K562 (cell line): ENCODE measurements at regions not wholly inside any gene's neighbourhood (a gene's known extent, or its start where the extent isn't known, plus 50 kb on each side); places are given as distances from the start of the nearest gene placed in this dataset.

Source experiments
- ATAC-seq: fragments of 200-7000 bp; cut with Tn5 transposase; 3 replicates; pipeline ENCODE4 v1.9.1; 2020; ENCODE audit warnings: moderate library complexity
- BruUV-seq: library from RNA; stranded (reverse); fragments of 400-500 nt; replicated peaks from 2 replicates; lab custom pipeline; 2021; lab: Mats Ljungman, UMichigan
- CTCF ChIA-PET: fragments of 300-600 bp; formaldehyde crosslinking; extraction: SDS; loops from one replicate; lab custom pipeline; 2021; ENCODE audit warnings: low intra/inter-chr PET ratio; lab: Yijun Ruan, JAX
- POLR2A ChIA-PET: fragments of 300-600, 350-650 bp; sonication (Branson Sonifier 250); formaldehyde crosslinking; extraction: SDS; loops from one replicate; lab custom pipeline; 2021; ENCODE audit warnings: antibody characterized with exemption, inconsistent platforms; lab: Yijun Ruan, JAX
- DNase-seq, 4 experiments: peaks; one replicate each; pipeline versions ENCODE4 v3.0.0 to v3.0.0-alpha.2; 2011 to 2018; ENCODE audit warnings: low spot score in 3 of 4, mixed read lengths in 3 of 4; ENCODE audit errors: extremely low read depth in 1 of 4
- FAIRE-seq: peaks from 2 replicates; lab custom pipeline; 2011; peaks lifted over from hg19 to GRCh38; lab: Jason Lieb, UNC
- H2AFZ ChIP-seq: 2 replicates; pipeline ENCODE4 v1.6.0; 2011; ENCODE audit warnings: low read depth, low read length, control low read depth, inconsistent platforms
- H3K27ac ChIP-seq: fragments of 200-600 bp; 3 replicates; pipeline ENCODE4 v1.8.0; 2011; ENCODE audit warnings: low read depth, mild to moderate bottlenecking, control low read depth, inconsistent platforms, low read length, moderate library complexity, mixed read lengths; ENCODE audit errors: extremely low read depth
- H3K27me3 ChIP-seq, 2 experiments: fragments of 300-600 bp in 1 of 2; 2 replicates in 1 of 2; 3 replicates in 1 of 2; pipeline versions ENCODE4 v1.6.0 to v1.8.0; 2011; ENCODE audit warnings: inconsistent platforms in 2 of 2, low read length in 2 of 2, mild to moderate bottlenecking in 1 of 2, mixed read lengths in 1 of 2, moderate library complexity in 1 of 2; ENCODE audit not compliant: control insufficient read depth in 2 of 2, insufficient read depth in 2 of 2
- H3K36me3 ChIP-seq: fragments of 300-600 bp; 3 replicates; pipeline ENCODE4 v1.8.0; 2011; ENCODE audit warnings: mild to moderate bottlenecking, low read length, inconsistent platforms; ENCODE audit not compliant: control insufficient read depth, insufficient read depth
- H3K4me1 ChIP-seq, 2 experiments: fragments of 200-600 bp in 1 of 2; replicated peaks in 1 of 2; 2 replicates in 1 of 2; 3 replicates in 1 of 2; pipeline versions ENCODE4 v1.5.1 to v1.8.0; 2011; ENCODE audit warnings: inconsistent platforms in 2 of 2, low read length in 2 of 2, mild to moderate bottlenecking in 1 of 2, mixed read lengths in 1 of 2, moderate library complexity in 1 of 2; ENCODE audit not compliant: control insufficient read depth in 2 of 2, insufficient read depth in 2 of 2
- H3K4me2 ChIP-seq: 2 replicates; pipeline ENCODE4 v1.6.1; 2011; ENCODE audit warnings: low read length, control low read depth, inconsistent platforms, mixed read lengths; ENCODE audit not compliant: insufficient read depth
- H3K4me3 ChIP-seq: fragments of 200-600 bp; sonication (generic), shearing (Covaris generic); 2 replicates; pipeline ENCODE4 v1.5.1; 2016; ENCODE audit warnings: control low read depth, inconsistent platforms
- H3K79me2 ChIP-seq: fragments of 200-600 bp; 3 replicates; pipeline ENCODE4 v1.8.0; 2011; ENCODE audit warnings: low read length, inconsistent platforms; ENCODE audit not compliant: control insufficient read depth, insufficient read depth
- H3K9ac ChIP-seq, 2 experiments: 2 replicates each; pipeline versions ENCODE4 v1.6.0 to v1.6.1; 2011; ENCODE audit warnings: low read depth in 2 of 2, low read length in 2 of 2, control low read depth in 1 of 2, inconsistent platforms in 1 of 2, mild to moderate bottlenecking in 1 of 2, mixed read lengths in 1 of 2; ENCODE audit not compliant: insufficient read depth in 1 of 2
- H3K9me1 ChIP-seq: one replicate; pipeline ENCODE4 v1.6.0; 2011; ENCODE audit warnings: inconsistent platforms, mild to moderate bottlenecking, low read length, moderate library complexity; ENCODE audit not compliant: control insufficient read depth, insufficient read depth
- H3K9me3 ChIP-seq: replicated peaks from 2 replicates; pipeline ENCODE4 v1.5.1; 2011; ENCODE audit warnings: low read depth, low read length, inconsistent platforms; ENCODE audit not compliant: control insufficient read depth, insufficient read depth
- H4K20me1 ChIP-seq: replicated peaks from 2 replicates; pipeline ENCODE4 v1.6.1; 2011; ENCODE audit warnings: low read length, inconsistent platforms, mixed read lengths; ENCODE audit not compliant: control insufficient read depth, insufficient read depth
- AFF1 ChIP-seq, 2 experiments: fragments of 450-650 bp; IDR thresholded peaks; 2 replicates each; pipeline ENCODE4 v1.6.1; 2018; ENCODE audit warnings: mild to moderate bottlenecking in 2 of 2, low read depth in 1 of 2; ENCODE audit not compliant: partially characterized antibody in 2 of 2
- ARHGAP35 ChIP-seq: fragments of 450-650 bp; IDR thresholded peaks from 2 replicates; pipeline ENCODE4 v1.6.1; 2018; ENCODE audit not compliant: partially characterized antibody
- CXXC5 ChIP-seq: fragments of 250-450 bp; sonication (Bioruptor Pico); IDR thresholded peaks from 2 replicates; pipeline ENCODE4 v1.8.0; 2022; ENCODE audit warnings: inconsistent platforms, mild to moderate bottlenecking, moderate library complexity
- FOXK2 ChIP-seq, 2 experiments: fragments of 450-650 bp; IDR thresholded peaks in 1 of 2; conservative IDR thresholded peaks in 1 of 2; 2 replicates each; pipeline ENCODE4 v1.6.1; 2016; ENCODE audit warnings: low read depth in 2 of 2, mild to moderate bottlenecking in 1 of 2
- GATA2 ChIP-seq: sonication (generic); formaldehyde crosslinking; IDR thresholded peaks from 2 replicates; pipeline ENCODE4 v1.4.0; 2020; ENCODE audit warnings: mild to moderate bottlenecking, missing genetic modification reagents
- KDM1A ChIP-seq, 2 experiments: fragments of 450-650 bp; IDR thresholded peaks; 2 replicates each; pipeline ENCODE4 v1.6.1; 2016; ENCODE audit warnings: mild to moderate bottlenecking in 2 of 2
- KDM2B ChIP-seq: fragments of 250-450 bp; sonication (Bioruptor Pico); IDR thresholded peaks from 2 replicates; pipeline ENCODE4 v1.8.0; 2021; ENCODE audit warnings: mild to moderate bottlenecking, moderate library complexity
- NR4A1 ChIP-seq, 2 experiments: fragments of 250-450 bp in 1 of 2; fragments of 450-650 bp in 1 of 2; sonication (Bioruptor Pico) in 1 of 2; IDR thresholded peaks; 2 replicates each; pipeline versions ENCODE4 v1.4.0 to v1.6.1; 2016 to 2020; ENCODE audit warnings: mild to moderate bottlenecking in 2 of 2, missing compliant biosample characterization in 1 of 2, missing genetic modification characterization in 1 of 2, moderate library complexity in 1 of 2
- PHB ChIP-seq: fragments of 250-450 bp; sonication (Bioruptor Pico); IDR thresholded peaks from 2 replicates; pipeline ENCODE4 v1.5.0; 2021
- RCOR1 ChIP-seq, 2 experiments: IDR thresholded peaks; 2 replicates each; pipeline ENCODE4 v1.6.1; 2012; ENCODE audit warnings: low read depth in 2 of 2, low read length in 2 of 2, borderline replicate concordance in 1 of 2, improper control_type of control experiment in 1 of 2
- SMAD4 ChIP-seq: fragments of 250-450 bp; sonication (Bioruptor Pico); conservative IDR thresholded peaks from 2 replicates; pipeline ENCODE4 v1.8.0; 2021; ENCODE audit warnings: inconsistent platforms, mild to moderate bottlenecking, moderate library complexity
- ZNF12 ChIP-seq: sonication (generic); formaldehyde crosslinking; IDR thresholded peaks from 2 replicates; pipeline ENCODE4 v1.4.0; 2020; ENCODE audit warnings: mild to moderate bottlenecking, missing genetic modification reagents
- WGBS: fragments of 100-300 bp; shearing (Covaris generic); methylation state at CpG from one replicate; pipeline ENCODE4 v1.1.6; 2016; ENCODE audit warnings: low coverage, mixed read lengths; ENCODE audit not compliant: insufficient coverage; ENCODE audit errors: missing lambda C conversion rate; 5-methylcytosine and 5-hydroxymethylcytosine counted together
- in situ Hi-C: fragments of 300-500 bp; cut with MboI; formaldehyde crosslinking; loops from 4 replicates; pipeline ENCODE4 v1.15.0; 2018; ENCODE audit warnings: inconsistent platforms, mixed read lengths
- intact Hi-C: fragments of 100-400 bp; cut with micrococcal nuclease; formaldehyde crosslinking; loops from 2 replicates; pipeline ENCODE4 v1.14.2; 2022
- TF ChIP-seq, protein P1 (sequence below): fragments of 450-650 bp; IDR thresholded peaks from one replicate; pipeline ENCODE4 v1.6.1; 2018; ENCODE audit warnings: mild to moderate bottlenecking, moderate library complexity; ENCODE audit not compliant: partially characterized antibody
- TF ChIP-seq, protein P2 (sequence below): fragments of 250-450 bp; sonication (Bioruptor Pico); IDR thresholded peaks from 2 replicates; pipeline ENCODE4 v1.5.0; 2021

DNA sequence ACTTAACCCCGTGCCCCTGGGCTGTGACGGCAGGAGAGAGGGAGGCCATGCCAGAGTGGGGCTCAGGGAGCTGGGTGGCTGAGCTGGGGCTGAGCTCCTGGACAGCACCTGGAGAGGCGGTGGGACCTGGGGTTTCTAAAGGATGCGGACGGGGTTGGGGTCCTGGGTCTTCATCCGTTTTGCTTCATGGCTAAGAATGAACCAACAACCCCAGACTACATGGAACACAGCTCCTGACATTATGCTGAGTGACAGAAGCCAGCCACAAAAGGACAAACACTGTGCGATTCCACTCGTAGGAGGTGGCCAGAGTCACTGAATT lies 60.6 kb downstream of the NCOR2 start (continued):
- TF ChIP-seq CXXC5 (CRISPR knock-in tag) (no peak), ARHGAP35 (no peak), GATA2 (no peak), PHB (CRISPR knock-in tag) (no peak)
- TF ChIP-seq, protein P1, sequence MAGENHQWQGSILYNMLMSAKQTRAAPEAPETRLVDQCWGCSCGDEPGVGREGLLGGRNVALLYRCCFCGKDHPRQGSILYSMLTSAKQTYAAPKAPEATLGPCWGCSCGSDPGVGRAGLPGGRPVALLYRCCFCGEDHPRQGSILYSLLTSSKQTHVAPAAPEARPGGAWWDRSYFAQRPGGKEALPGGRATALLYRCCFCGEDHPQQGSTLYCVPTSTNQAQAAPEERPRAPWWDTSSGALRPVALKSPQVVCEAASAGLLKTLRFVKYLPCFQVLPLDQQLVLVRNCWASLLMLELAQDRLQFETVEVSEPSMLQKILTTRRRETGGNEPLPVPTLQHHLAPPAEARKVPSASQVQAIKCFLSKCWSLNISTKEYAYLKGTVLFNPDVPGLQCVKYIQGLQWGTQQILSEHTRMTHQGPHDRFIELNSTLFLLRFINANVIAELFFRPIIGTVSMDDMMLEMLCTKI: no peak
- TF ChIP-seq, all 486 proteins: peak for 0

GRCh38 chr12:124506145-124506831 lies 61.1 kb downstream of the NCOR2 start:
- H3K9me1 ChIP-seq: no peaks in the 10 kb centered on the region
- peaks cover 47 to 75% of the 10 kb centered on the region in 2 experiments for H3K4me1 ChIP-seq
- FAIRE-seq (peak; percentile 78), ATAC-seq (peak; percentile 39), DNase-seq (peak; percentile 34 to 71 (median 50))
- peaks cover 76% of the 10 kb centered on the region for H4K20me1 ChIP-seq
- ChIA-PET POLR2A (interaction anchor here (0.6 to 1.0 kb wide), 4 partner anchors 9 to 408 kb away, joined by 3 to 5 read pairs (median 3); partner anchors contain the start of gene UBC), CTCF (no interaction called here)
- 12% methylated on average over 27 of the region's 30 CpGs for WGBS
- peak overlapping the region; percentile 52; the same call in 2 of the 3 replicates for H3K27ac ChIP-seq
- intact Hi-C loops: loop anchor here (5.0 kb wide), 1 partner anchor 46 kb away; no protein-coding TSS in a partner anchor
- no peak overlapping the region for H3K4me3 ChIP-seq
- BruUV-seq: no TSS peak
- H3K4me2 ChIP-seq: peak overlapping the region; percentile 65
- in situ Hi-C loops: no loop called here
- H3K9me3 ChIP-seq: no peaks in the 10 kb centered on the region
- H3K9ac ChIP-seq: peak overlapping the region in 1 of 2 experiments; percentile 85; a peak in 2 of 4 replicates
- no peak overlapping the region for H2AFZ ChIP-seq
- peaks cover 78% of the 10 kb centered on the region for H3K79me2 ChIP-seq
- H3K36me3 ChIP-seq: no peaks in the 10 kb centered on the region
- no peaks in the 10 kb centered on the region for H3K27me3 ChIP-seq
- TF ChIP-seq, protein P2, sequence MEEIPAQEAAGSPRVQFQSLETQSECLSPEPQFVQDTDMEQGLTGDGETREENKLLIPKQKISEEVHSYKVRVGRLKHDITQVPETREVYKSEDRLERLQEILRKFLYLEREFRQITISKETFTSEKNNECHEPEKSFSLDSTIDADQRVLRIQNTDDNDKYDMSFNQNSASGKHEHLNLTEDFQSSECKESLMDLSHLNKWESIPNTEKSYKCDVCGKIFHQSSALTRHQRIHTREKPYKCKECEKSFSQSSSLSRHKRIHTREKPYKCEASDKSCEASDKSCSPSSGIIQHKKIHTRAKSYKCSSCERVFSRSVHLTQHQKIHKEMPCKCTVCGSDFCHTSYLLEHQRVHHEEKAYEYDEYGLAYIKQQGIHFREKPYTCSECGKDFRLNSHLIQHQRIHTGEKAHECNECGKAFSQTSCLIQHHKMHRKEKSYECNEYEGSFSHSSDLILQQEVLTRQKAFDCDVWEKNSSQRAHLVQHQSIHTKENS (CRISPR knock-in tag): no peak
- TF ChIP-seq KDM2B (no peak), RCOR1 (IDR thresholded peaks at IDR 0.05; ENCODE audit: borderline replicate concordance in 1 of 2, low read depth in 2 of 2, low read length in 2 of 2) (peak; percentile 50 to 73; a peak in 3 of 4 replicates), SMAD4 (CRISPR knock-in tag) (0 out of 2 replicates have a peak, but pooled peaks have one; percentile 21), KDM1A (IDR thresholded peaks at IDR 0.05) (peak; percentile 86 to 88), ZNF12 (CRISPR knock-in tag) (no peak), AFF1 (IDR thresholded peaks at IDR 0.05; ENCODE audit: low read depth in 1 of 2, partially characterized antibody in 2 of 2) (no peak), NR4A1 (CRISPR knock-in tag; IDR thresholded peaks at IDR 0.05) (no peak), NR4A1 (tag; IDR thresholded peaks at IDR 0.05) (no peak), FOXK2 (conservative IDR thresholded peaks at IDR 0.05 in 1 of 2, IDR thresholded peaks at IDR 0.05 in 1 of 2; ENCODE audit: low read depth in 2 of 2) (no peak)
